H7 (cell line): ENCODE measurements at regions not wholly inside any gene's neighbourhood (a gene's known extent, or its start where the extent isn't known, plus 50 kb on each side); places are given as distances from the start of the nearest gene placed in this dataset.

Experiments used
- DNase-seq: peaks from one replicate; pipeline ENCODE4 v3.0.0; 2012
- H3K27me3 ChIP-seq: 2 replicates; pipeline ENCODE4 v1.6.0; 2011; ENCODE audit warnings: mild to moderate bottlenecking, low read length; ENCODE audit not compliant: control insufficient read depth, insufficient read depth
- H3K36me3 ChIP-seq: replicated peaks from 2 replicates; pipeline ENCODE4 v1.5.1; 2011; ENCODE audit warnings: low read length; ENCODE audit not compliant: control insufficient read depth, insufficient read depth
- H3K4me3 ChIP-seq: 2 replicates; pipeline ENCODE4 v1.5.1; 2011; ENCODE audit warnings: low read depth, mild to moderate bottlenecking, control low read depth, low read length, moderate library complexity; ENCODE audit not compliant: insufficient read depth

- DNase-seq, result no peak
- no peak overlapping the region for H3K4me3 ChIP-seq
- no peaks in the 10 kb centered on the region for H3K36me3 ChIP-seq
- H3K27me3 ChIP-seq, result peaks cover 9% of the 10 kb centered on the region; the same call in 1 of the 2 replicates
Observed at GRCh38 chr6:14681699-14682487, 564.0 kb upstream of the JARID2 start.

- no peak overlapping the region for H3K4me3 ChIP-seq
Observed at GRCh38 chr6:14682812-14683211, 563.1 kb upstream of the JARID2 start.

GRCh38 chr6:14689639-14690038 lies 556.2 kb upstream of the JARID2 start:
- DNase-seq, result no peak
- Histone ChIP-seq H3K4me3 (no peak overlapping the region), H3K36me3 (no peaks in the 10 kb centered on the region), H3K27me3 (peaks cover 3% of the 10 kb centered on the region; the same call in 1 of the 2 replicates)

More at GRCh38 chr6:14682812-14683211, 563.1 kb upstream of the JARID2 start:
- no peaks in the 10 kb centered on the region for H3K36me3 ChIP-seq
- peaks cover 9% of the 10 kb centered on the region; the same call in 1 of the 2 replicates for H3K27me3 ChIP-seq
- DNase-seq, result no peak

GRCh38 chr6:14690120-14691056 lies 555.5 kb upstream of the JARID2 start:
- DNase-seq, result no peak
- H3K4me3 ChIP-seq, result no peak overlapping the region
- H3K36me3 ChIP-seq, result no peaks in the 10 kb centered on the region
- peaks cover 3% of the 10 kb centered on the region; the same call in 1 of the 2 replicates for H3K27me3 ChIP-seq

GRCh38 chr6:14692208-14692607 lies 553.7 kb upstream of the JARID2 start:
- H3K27me3 ChIP-seq, result no peaks in the 10 kb centered on the region
- H3K4me3 ChIP-seq, result no peak overlapping the region
- no peaks in the 10 kb centered on the region for H3K36me3 ChIP-seq
- no peak for DNase-seq

- Histone ChIP-seq H3K4me3 (no peak overlapping the region), H3K36me3 (no peaks in the 10 kb centered on the region), H3K27me3 (no peaks in the 10 kb centered on the region)
- no peak for DNase-seq
Observed at GRCh38 chr6:14693301-14694192, 552.3 kb upstream of the JARID2 start.

GRCh38 chr6:14694308-14694707 lies 551.6 kb upstream of the JARID2 start:
- no peak for DNase-seq
- H3K36me3 ChIP-seq, result no peaks in the 10 kb centered on the region
- H3K27me3 ChIP-seq, result no peaks in the 10 kb centered on the region
- no peak overlapping the region for H3K4me3 ChIP-seq

GRCh38 chr6:14695579-14695978 lies 550.3 kb upstream of the JARID2 start:
- H3K27me3 ChIP-seq, result no peaks in the 10 kb centered on the region
- no peak for DNase-seq
- no peak overlapping the region for H3K4me3 ChIP-seq
- no peaks in the 10 kb centered on the region for H3K36me3 ChIP-seq

GRCh38 chr6:14696367-14696766 lies 549.5 kb upstream of the JARID2 start:
- no peaks in the 10 kb centered on the region for H3K27me3 ChIP-seq
- no peak overlapping the region for H3K4me3 ChIP-seq
- H3K36me3 ChIP-seq, result no peaks in the 10 kb centered on the region
- no peak for DNase-seq

GRCh38 chr6:14697427-14697826 lies 548.4 kb upstream of the JARID2 start:
- Histone ChIP-seq H3K4me3 (no peak overlapping the region), H3K27me3 (no peaks in the 10 kb centered on the region), H3K36me3 (no peaks in the 10 kb centered on the region)
- no peak for DNase-seq

GRCh38 chr6:14699803-14700601 lies 545.9 kb upstream of the JARID2 start:
- Histone ChIP-seq H3K27me3 (no peaks in the 10 kb centered on the region), H3K4me3 (no peak overlapping the region), H3K36me3 (no peaks in the 10 kb centered on the region)
- DNase-seq, result no peak

GRCh38 chr6:14701946-14702345 lies 543.9 kb upstream of the JARID2 start:
- no peaks in the 10 kb centered on the region for H3K27me3 ChIP-seq
- no peak overlapping the region for H3K4me3 ChIP-seq
- no peak for DNase-seq
- H3K36me3 ChIP-seq, result no peaks in the 10 kb centered on the region

- no peaks in the 10 kb centered on the region for H3K27me3 ChIP-seq
- no peaks in the 10 kb centered on the region for H3K36me3 ChIP-seq
- no peak for DNase-seq
- no peak overlapping the region for H3K4me3 ChIP-seq
Observed at GRCh38 chr6:14702678-14703077, 543.2 kb upstream of the JARID2 start.
